ENCODE measurements at regions not wholly inside any gene's neighbourhood (a gene's known extent, or its start where the extent isn't known, plus 50 kb on each side); places are given as distances from the start of the nearest gene placed in this dataset.

GRCh38 chr2:2681711-2682251 lies 350.7 kb upstream of the MYT1L start:
- no peak for DNase-seq

GRCh38 chr2:2681085-2681484 lies 350.0 kb upstream of the MYT1L start:
- no peak for DNase-seq

DNA sequence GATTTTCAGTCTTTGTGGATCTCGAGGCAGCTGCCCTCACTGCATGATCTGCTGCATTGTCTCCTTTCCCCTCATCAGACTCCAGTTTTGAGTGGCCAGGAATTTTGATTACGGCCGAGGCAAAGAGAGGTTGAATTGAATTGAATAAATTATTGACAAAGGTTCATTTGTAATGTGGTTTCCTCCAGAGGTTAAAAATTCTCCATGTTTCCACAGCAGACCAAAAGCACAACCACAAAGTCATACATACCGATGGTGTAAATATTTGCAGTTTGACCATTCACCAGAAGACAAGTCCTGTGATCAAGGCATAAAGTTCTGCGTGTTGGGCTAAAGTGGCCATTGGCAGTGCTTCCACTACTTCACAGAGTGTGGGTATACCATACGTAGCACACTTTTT lies 343.8 kb upstream of the MYT1L start:
- no peak for DNase-seq

DNA sequence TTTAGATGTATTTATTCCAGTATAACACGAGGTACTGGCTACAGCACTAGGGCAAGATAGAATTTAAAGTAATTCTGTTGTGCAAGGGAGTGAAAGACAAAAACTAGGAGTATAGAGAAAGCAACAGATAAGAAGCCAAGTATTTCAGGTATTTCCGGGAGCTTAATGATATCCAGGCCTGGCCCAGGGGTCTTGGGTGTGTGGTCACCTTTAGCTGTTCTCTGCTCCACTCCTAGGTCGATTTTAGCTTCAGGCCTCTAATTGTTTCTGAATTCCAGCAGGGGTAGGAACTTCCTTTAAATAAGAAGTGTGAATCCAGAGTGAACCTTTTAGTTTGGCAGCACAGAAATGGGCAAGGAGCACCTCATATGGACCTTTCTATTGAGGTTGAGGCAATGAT lies 342.3 kb upstream of the MYT1L start:
- DNase-seq, result no peak

DNA sequence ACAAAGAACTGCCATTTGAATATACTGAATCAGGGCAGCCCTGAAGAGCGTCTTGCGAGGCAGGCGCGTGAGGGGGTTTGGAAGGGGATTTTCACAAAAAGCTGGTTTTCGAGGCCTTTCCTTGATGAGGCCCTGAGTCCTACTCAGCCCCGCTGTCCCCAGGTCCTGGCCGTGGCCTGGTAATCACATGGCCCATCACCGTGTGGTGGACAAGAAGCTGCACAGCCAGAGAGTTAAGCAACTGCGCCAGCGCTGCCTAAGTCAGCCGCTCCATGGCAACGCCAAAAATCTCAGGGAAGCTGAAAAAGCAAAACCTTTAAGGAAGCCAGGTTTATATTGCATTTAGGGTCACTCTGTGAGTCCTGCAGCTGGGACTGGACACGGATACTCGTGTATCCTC lies 341.2 kb upstream of the MYT1L start:
- no peak for DNase-seq

- DNase-seq, result no peak
These were observed 340.8 kb upstream of the MYT1L start for GRCh38 chr2:2671826-2672225.

DNA sequence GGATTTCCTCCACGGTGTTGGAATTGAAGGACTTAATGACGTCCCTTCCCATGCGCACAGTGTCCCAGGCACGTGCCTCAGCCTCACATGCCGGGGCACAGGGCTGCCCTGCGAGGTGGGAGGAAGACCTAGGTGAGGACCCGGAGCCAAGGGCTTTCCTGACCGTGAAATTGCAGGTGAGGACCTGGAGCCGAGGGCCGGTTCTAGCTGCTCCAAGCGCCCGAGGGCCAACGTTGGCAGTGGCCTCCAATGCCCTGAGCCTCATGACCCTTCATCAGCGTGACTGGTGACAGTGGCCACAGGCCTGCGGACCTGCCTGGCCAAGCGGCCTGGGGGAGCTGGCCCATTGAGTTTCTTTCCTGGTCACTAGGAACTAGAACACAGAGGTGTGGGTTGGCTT lies 338.2 kb upstream of the MYT1L start:
- no peak for DNase-seq

DNA sequence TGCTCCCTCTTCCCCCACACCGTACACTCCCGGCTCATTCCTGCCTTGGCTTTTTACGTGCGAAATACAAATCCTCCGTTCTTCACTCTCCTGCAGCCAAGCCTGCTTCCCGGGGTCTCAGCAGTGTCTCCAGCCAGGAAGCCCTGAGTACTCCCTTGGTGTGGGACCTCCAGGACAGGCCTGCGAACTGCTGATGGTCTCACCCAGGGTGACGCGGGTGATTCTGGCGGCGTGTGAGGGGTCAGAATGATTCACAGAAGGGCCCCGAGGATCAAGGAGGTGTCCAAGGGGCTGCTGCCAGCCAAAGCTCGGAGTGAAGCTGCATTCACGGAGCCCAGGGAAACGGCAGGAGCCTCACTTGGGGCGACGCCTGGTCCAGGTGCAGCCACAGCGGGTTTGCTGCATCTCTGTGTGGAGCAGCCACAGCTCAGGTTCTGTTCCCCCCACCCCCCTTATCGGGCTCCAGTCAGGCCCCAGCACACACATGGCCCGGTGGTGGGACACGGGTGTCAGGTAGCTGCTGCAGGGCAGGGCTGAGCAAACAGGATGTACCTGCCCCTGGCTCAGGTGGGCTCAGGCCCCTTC lies 337.7 kb upstream of the MYT1L start:
- DNase-seq, result no peak

DNA sequence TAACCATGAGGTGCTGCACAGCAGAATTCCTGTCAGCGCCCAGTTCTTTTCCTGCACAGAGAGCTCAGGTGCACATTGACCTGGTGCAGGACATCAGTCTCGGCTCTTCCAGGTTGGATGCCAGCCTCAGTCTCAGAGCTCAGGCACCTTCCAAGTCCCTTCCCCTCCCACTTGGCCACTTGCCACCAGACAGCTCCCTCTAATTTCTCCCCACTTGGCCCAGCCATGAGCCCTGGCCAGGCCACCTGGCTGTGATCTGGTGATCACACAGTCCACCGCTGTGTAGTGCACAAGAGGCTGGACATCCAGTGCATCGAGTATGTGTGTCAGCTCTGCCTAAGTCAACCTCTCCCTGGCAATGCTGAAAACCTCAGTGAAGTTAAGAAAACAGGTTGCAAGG lies 336.6 kb upstream of the MYT1L start:
- DNase-seq, result no peak

DNA sequence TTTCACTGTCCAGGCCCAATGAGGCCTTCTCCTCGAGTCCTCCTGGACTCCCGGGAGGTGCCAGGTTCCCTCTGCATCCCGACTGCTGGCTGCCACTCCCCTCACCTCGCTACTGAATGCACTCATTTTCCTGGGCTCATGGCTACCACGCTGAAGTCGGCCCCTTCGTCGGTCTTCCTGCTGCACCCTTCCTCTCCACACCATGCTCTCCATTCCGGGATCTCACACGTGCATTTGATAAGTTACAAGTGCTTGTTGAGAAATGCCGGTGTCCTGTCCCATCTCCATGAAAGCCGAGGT lies 334.7 kb upstream of the MYT1L start:
- no peak for DNase-seq

DNA sequence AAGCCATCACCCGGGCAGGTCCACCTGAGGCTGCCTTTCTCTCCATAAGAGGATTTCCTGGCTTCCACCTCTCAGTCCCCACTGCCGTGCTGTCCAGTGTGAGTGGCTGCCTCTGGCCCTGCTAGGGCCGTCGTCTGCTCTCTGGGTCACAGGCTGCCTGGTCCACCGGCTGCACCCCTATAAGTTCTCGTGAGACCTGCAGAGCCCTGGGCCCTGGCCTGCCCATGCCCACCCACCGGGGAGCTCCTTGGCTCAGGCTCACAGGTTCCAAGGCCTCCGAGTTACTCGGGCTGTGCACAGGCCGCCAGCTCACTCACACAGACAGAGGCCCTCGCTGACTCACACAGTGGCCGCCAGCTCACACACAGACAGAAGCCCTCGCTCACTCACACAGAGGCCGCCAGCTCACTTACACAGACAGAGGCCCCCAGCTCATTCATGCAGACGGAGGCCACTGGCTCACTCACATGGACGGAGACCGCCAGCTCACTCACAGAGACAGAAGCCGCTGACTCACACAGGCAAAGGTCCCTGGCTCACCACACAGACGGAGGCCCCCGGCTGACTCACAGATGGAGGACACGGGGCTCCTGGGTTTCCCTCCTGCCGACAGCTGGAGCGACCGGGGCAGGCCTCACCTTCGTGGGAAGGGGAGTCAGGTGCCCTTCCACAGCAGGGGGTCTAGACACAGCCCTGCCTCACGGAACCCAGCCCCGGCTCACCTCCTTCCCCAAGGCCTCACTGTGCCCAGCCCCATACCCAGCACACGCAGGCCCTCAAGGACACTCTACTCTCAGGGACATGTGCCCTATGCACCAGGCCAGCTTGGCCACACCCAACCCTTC lies 334.1 kb upstream of the MYT1L start:
- no peak for DNase-seq

DNA sequence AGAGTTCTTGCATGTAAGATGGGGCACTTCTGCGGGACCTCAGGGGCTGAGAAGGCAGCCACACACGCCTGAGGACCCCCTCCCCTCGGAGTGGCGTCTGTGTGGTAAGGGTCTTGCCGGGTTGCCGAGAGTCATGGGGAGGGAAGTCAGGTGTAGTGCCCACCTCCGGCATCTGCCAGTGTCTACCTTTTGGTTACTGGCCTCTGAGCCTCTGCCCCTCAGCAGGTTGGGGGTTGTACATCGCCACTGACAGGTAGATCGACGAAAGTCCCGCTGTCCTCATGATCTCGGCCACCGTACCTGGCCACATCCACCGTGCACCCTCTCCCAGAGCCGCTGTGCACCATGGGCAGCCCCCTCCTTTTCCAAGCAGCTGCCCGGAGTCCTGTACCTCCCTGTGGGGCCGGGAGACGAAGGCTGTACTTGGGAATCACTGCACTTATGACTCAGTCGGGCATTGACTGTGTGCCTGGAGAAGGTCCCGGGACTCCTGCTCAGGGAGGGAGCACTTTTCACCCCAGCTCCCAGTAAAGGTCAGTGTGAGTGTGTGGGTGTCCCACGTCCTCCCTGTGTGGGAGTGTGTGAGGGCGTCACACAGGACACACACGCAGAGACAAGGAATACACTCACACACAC lies 332.4 kb upstream of the MYT1L start:
- DNase-seq, result no peak

DNA sequence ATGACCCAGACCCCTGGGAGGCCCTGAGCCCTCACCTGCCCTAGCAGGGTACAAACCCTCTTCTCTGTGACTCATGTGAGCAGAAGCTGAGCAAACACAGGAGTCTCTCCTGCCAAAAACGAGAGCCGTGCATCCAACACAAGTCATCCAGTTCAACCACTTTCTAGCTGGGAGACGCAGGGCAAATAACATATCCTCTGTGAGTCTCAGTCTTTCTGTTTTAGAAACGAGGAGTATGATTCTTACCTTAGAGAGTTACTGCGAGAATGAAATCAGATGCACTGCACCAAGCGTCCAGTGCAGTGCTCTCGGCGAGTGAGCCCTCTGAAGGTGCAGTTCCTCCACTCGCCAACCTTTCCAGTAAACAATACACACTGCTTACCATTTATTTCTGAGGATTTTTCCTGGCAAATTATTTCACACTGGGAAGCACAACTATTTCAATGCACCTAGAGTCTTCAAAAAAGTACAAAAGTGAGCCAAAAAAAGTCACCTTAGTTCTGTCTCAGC lies 331.8 kb upstream of the MYT1L start:
- peak; percentile 13 for DNase-seq

GRCh38 chr2:2662037-2662846 lies 331.2 kb upstream of the MYT1L start:
- DNase-seq, result peak; percentile 16

DNA sequence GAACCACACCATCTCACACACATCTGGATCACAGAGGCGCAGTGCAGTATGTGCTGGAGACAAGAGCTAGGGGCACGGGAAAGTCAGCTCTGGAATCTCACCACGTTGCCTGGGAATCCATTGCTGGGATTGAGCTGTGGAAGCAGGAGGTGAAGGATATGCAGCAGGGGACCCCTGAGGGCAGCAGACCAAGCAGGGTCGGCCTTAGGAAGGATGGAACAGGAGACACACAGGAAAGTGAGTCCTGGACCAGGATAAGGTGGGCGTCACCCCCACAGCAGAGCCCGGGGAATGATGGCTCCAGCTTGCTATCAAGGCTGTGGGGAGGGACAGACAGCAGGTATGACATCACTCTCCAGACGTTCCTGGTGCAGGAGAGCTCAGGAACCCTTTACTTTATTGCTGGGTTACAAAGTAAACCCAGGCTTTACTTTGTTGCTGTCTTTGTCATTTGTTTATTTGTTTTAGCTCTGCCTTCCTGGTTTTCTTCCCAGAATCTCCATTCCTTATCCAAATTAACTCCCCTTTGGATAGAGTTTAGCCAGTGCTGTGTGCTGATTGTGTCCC lies 329.8 kb upstream of the MYT1L start:
- no peak for DNase-seq

DNA sequence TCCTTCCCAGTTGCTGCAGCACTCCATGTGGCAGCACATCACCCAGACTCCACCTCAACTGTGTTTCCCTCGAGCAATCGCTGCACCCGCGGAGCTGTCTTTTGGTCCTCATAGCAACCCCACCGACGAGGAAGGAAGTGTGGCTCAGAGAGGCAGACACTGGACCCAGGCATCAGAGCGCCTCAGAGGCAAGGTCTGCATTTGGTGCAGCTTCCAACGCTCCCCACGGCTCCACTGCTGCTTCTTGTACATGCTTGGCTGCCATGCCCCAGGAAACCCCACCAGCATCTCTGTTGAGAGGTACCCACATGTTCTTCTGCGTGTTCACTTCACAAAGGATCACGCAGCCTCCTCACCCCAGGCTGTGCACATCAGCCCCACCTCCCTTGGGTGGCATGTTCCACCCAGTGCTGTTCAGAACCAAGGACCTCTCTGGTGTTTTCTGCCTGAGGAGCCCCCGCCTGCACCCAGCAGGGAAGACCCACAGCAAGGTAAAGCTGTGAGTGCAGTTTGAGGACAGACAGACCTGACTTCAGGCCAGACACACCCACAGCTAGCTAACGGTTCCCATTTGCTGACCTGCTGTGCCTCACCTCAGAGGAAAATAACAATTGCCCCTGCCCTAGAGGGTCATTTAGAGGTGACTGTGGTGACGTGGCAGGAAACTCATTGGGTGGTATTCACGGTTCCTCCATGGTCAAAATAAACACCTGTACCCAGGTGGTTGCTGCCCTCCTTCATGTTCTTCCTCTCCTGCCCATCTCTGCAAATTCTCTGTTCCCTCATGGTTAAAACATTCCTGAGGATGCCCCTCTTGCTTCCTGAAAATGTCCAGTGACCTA lies 326.3 kb upstream of the MYT1L start:
- DNase-seq, result no peak

DNA sequence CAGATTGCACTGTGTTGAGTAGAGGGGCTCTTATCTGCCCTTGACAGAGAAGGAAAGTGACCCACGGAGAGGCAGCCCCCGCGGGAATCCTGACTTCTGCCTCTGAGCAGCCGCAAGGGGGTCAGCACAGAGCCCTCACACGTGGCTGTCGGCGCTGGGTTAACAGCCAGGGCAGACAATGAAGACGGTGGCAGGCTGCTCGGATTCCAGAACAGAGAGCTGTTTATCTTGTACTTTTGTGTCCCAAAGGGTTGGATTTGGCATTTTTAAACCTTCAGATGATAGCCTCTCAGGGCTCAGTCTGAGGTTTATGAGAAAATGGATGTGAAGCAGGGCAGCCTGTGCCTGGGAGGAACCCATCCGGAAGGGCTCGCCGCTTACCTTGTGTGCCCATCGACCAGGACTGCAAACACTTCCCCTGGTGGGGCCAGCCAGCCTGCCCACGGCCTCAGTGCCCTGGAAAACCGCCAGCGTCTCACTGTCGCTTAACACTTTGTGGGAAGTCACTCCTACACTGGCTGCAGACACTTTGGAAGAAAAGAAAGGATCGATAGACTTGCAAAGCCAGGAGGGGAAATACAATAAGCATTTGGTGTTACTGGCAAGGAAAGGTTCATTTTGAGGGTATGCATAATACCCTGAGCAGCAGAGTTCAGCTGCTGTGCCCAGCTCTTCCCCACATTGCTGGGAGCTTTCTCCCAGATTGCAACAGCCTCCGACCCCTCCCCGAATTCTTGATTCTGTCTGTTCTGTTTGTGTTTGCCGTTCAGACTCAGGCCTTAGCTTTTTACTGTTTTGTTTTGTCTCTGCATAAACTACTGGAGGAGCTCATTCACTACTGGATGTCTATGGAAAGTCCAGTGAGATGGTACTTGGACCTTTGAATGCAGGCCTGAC lies 325.3 kb upstream of the MYT1L start:
- no peak for DNase-seq

DNA sequence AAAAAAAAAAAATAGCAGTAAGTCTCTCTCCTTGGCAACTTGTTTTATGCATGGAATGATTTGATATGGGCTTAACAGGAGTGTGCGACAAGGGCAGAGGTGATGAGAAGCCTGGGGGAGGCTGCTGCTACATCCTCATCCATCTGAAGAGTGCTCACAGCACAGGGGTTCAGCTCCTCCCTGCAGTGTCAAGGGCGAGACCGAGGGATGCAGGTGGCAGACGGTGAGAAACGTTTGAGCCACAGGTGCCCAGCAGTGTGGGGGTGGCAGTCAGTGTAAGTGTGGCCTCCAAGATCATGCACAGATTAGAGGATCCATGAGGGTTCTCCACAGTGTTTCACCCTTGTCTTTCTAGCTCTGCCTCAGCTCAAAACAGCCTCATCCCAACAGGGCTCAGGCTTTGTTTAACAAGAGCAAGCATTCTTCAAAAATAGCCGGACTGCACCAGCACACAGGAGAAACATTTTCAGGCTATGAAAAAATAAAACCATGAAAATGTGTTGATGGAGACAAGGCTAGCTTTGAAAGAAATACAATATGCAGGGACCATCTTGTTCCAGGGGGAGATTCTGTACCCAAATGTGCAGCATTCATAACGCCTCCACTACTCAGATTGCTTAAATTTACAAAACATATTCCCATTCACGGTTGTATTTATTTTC lies 324.5 kb upstream of the MYT1L start:
- DNase-seq, result no peak

GRCh38 chr2:2653231-2653630 lies 322.2 kb upstream of the MYT1L start:
- no peak for DNase-seq

Data from NCI-H526 treated with DMSO at 0.1 percent for 48 hours (cell line).